OCI-LY3 (cell line): ENCODE measurements at regions not wholly inside any gene's neighbourhood (a gene's known extent, or its start where the extent isn't known, plus 50 kb on each side); places are given as distances from the start of the nearest gene placed in this dataset.

Experiments
- H2AFZ ChIP-seq: fragments of 200-600, 300-600 bp; shearing (Covaris generic); 2 replicates; pipeline ENCODE4 v1.6.0; 2014; ENCODE audit warnings: antibody characterized with exemption, low read depth, low read length
- H3K27ac ChIP-seq: fragments of 200-600, 300-600 bp; sonication (generic); 2 replicates; pipeline ENCODE4 v1.5.1; 2014; ENCODE audit warnings: mild to moderate bottlenecking, low read length, moderate library complexity, mixed read lengths
- H3K27me3 ChIP-seq: fragments of 200-600, 300-600 bp; sonication (generic); 2 replicates; pipeline ENCODE4 v1.6.1; 2014; ENCODE audit warnings: low read depth, low read length, mixed read lengths
- H3K36me3 ChIP-seq: fragments of 200-600, 300-600 bp; sonication (generic); replicated peaks from 2 replicates; pipeline ENCODE3; 2014; ENCODE audit warnings: low read depth, low read length, mixed read lengths
- H3K4me1 ChIP-seq: fragments of 300-600, 200-600 bp; sonication (generic); 2 replicates; pipeline ENCODE4 v1.6.1; 2014; ENCODE audit warnings: low read length, mixed read lengths
- H3K4me2 ChIP-seq: fragments of 200-600, 300-600 bp; sonication (generic); 2 replicates; pipeline ENCODE4 v1.6.1; 2014; ENCODE audit warnings: low read length, mixed read lengths
- H3K4me3 ChIP-seq: fragments of 300-600, 200-600 bp; sonication (generic); 2 replicates; pipeline ENCODE4 v1.5.1; 2014; ENCODE audit warnings: antibody characterized with exemption, mild to moderate bottlenecking, low read length, moderate library complexity
- H3K79me2 ChIP-seq: fragments of 300-600, 200-600 bp; shearing (Covaris generic); 2 replicates; pipeline ENCODE4 v1.6.1; 2014; ENCODE audit warnings: mild to moderate bottlenecking, low read length, mixed read lengths
- H3K9ac ChIP-seq: fragments of 300-600, 200-600 bp; shearing (Covaris generic); 2 replicates; pipeline ENCODE4 v1.6.0; 2014; ENCODE audit warnings: mild to moderate bottlenecking, low read length, moderate library complexity
- H3K9me3 ChIP-seq: fragments of 200-600, 300-600 bp; shearing (Covaris generic); 2 replicates; pipeline ENCODE4 v1.6.1; 2014; ENCODE audit warnings: low read length, mixed read lengths; ENCODE audit not compliant: insufficient read depth
- H4K20me1 ChIP-seq: fragments of 200-600, 300-600 bp; sonication (generic); 2 replicates; pipeline ENCODE4 v1.6.1; 2016; ENCODE audit warnings: low read length, mixed read lengths; ENCODE audit not compliant: insufficient read depth
- CTCF ChIP-seq: fragments of 200-600, 300-600 bp; sonication (generic); IDR thresholded peaks from 2 replicates; pipeline ENCODE4 v1.5.1; 2014; ENCODE audit warnings: antibody characterized with exemption, low read length, low read depth
- EZH2phosphoT487 ChIP-seq: fragments of 200-600 bp; shearing (Covaris generic); IDR thresholded peaks from 2 replicates; pipeline ENCODE4 v1.6.1; 2018; ENCODE audit warnings: antibody characterized with exemption, mixed run types, low read depth

GRCh38 chr1:82567348-82567747 lies 766.6 kb downstream of the ADGRL2 start:
- H3K4me2 ChIP-seq = no peak overlapping the region
- no peaks in the 10 kb centered on the region for H3K9me3 ChIP-seq

GRCh38 chr1:82565546-82565945 lies 764.8 kb downstream of the ADGRL2 start:
- Histone ChIP-seq H3K9me3 (no peaks in the 10 kb centered on the region), H3K27me3 (no peaks in the 10 kb centered on the region), H3K4me2 (no peak overlapping the region), H3K4me1 (peaks cover 16% of the 10 kb centered on the region), H3K79me2 (no peaks in the 10 kb centered on the region), H2AFZ (no peak overlapping the region), H3K4me3 (no peak overlapping the region), H3K9ac (no peak overlapping the region), H4K20me1 (no peaks in the 10 kb centered on the region), H3K27ac (no peak overlapping the region), H3K36me3 (no peaks in the 10 kb centered on the region)
- TF ChIP-seq CTCF (no peak), EZH2phosphoT487 (no peak)

More at GRCh38 chr1:82567348-82567747, 766.6 kb downstream of the ADGRL2 start:
- peaks cover 16% of the 10 kb centered on the region for H3K4me1 ChIP-seq
- no peaks in the 10 kb centered on the region for H3K27me3 ChIP-seq
- H3K79me2 ChIP-seq = no peaks in the 10 kb centered on the region
- H4K20me1 ChIP-seq = no peaks in the 10 kb centered on the region
- TF ChIP-seq EZH2phosphoT487 (no peak), CTCF (no peak)
- no peak overlapping the region for H3K9ac ChIP-seq
- H3K4me3 ChIP-seq = no peak overlapping the region
- H3K27ac ChIP-seq = no peak overlapping the region
- no peaks in the 10 kb centered on the region for H3K36me3 ChIP-seq
- H2AFZ ChIP-seq = no peak overlapping the region

- H2AFZ ChIP-seq = no peak overlapping the region
- TF ChIP-seq EZH2phosphoT487 = no peak
- no peak for TF ChIP-seq CTCF
- no peaks in the 10 kb centered on the region for H3K79me2 ChIP-seq
- H3K27ac ChIP-seq = no peak overlapping the region
- H3K9ac ChIP-seq = no peak overlapping the region
- H3K4me1 ChIP-seq = peaks cover 16% of the 10 kb centered on the region
- H3K4me3 ChIP-seq = no peak overlapping the region
- H3K27me3 ChIP-seq = no peaks in the 10 kb centered on the region
- H3K4me2 ChIP-seq = no peak overlapping the region
- no peaks in the 10 kb centered on the region for H3K9me3 ChIP-seq
- H3K36me3 ChIP-seq = no peaks in the 10 kb centered on the region
- H4K20me1 ChIP-seq = no peaks in the 10 kb centered on the region
Observed at GRCh38 chr1:82565146-82565545, 764.4 kb downstream of the ADGRL2 start.

GRCh38 chr1:82564333-82564732 lies 763.6 kb downstream of the ADGRL2 start:
- peaks cover 16% of the 10 kb centered on the region for H3K4me1 ChIP-seq
- H3K9me3 ChIP-seq = no peaks in the 10 kb centered on the region
- H3K27ac ChIP-seq = no peak overlapping the region
- H2AFZ ChIP-seq = no peak overlapping the region
- no peaks in the 10 kb centered on the region for H4K20me1 ChIP-seq
- H3K4me2 ChIP-seq = no peak overlapping the region
- H3K36me3 ChIP-seq = no peaks in the 10 kb centered on the region
- H3K79me2 ChIP-seq = no peaks in the 10 kb centered on the region
- H3K9ac ChIP-seq = no peak overlapping the region
- TF ChIP-seq CTCF = no peak
- no peak overlapping the region for H3K4me3 ChIP-seq
- H3K27me3 ChIP-seq = no peaks in the 10 kb centered on the region
